ENCODE measurements at regions not wholly inside any gene's neighbourhood (a gene's known extent, or its start where the extent isn't known, plus 50 kb on each side); places are given as distances from the start of the nearest gene placed in this dataset.

DNA sequence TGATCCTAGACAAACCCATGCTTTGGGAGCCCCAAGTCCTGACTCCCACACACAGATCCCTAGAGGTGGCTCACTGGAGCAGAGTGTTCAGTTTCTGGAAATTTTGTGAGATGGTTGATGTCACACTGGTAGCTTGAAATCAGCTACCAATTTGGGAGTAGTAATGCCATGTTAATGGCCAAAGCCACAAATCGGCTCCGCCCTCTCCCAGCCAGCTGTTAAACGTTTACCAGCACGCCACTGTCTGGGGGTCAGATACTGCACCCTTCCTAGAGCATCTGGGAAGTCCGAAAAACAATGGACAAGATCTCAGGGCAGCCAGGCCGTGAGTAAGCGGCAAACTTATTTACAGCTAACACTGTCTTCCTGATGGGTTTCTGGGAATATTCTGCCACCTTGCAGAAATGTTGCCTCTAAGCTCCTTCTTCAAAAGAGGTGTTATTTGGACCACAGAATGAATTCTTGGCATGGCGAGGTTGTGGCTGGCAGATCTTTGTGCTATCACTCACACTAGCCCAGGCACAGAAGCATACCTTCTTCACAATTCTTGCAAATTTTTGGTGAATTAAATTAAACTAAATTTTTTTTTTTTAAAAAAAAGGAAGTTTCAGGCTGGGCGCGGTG is 60.2 kb upstream of the FZD7 start:
- no peak for TF ChIP-seq TAF1 (IDR thresholded peaks at IDR 0.05; ENCODE audit: borderline replicate concordance, insufficient read depth, low read length)
- no peak for TF ChIP-seq SIN3A (IDR thresholded peaks at IDR 0.05; ENCODE audit: borderline replicate concordance, insufficient read depth, low read length)
- TF ChIP-seq POLR2AphosphoS5 (IDR thresholded peaks at IDR 0.05; ENCODE audit: low read depth, low read length), result no peak

DNA sequence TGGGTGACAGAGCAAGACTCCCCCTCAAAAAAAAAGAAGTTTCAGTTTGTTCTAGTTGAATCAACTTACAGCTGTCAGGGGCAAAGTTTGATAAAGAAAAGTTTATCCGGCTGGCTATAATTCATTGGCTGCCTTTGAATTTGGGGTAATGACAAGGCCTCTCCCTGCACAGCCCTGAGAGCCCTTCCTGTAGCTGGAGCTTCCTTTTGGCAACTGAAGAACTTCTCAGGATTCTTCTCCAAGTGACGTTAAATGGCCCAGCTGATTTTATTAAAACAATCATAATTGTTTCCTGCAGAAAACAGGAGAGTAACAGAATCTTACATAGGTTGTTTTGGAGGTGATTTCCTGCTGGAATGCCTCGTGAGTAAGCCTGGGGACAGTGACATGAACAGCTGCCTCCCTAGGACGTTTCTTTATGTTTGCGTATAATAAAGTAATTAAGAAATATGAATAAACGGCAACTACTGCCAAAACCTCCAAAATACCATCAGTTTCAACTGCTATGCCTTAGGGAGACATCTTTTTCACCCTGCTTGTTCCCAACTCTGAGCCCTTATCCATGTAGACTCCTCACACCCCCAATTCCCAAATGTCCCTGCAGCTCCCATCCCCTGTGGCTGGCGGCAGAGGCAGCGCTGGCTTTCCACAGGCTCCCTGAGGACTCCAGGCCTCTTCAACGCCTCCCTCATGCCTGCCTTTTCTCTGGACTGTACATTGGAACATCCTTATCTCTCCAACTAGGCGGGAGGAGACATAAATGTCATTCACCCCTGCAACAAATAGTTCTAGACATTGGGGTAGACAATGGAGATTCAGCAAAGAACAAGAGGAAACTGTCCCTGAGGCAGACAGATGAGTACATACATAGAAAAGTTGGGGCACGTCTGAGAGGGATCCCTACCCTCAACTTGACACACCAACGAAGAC is 59.2 kb upstream of the FZD7 start:
- TF ChIP-seq FOXP2 (optimal IDR thresholded peaks at IDR 0.05; ENCODE audit: borderline replicate concordance, extremely low read depth, extremely low read length, insufficient read depth) (no peak), REST (IDR thresholded peaks at IDR 0.05; ENCODE audit: insufficient read depth in 1 of 2, low read depth in 2 of 2, low read length in 2 of 2) (no peak), TAF1 (IDR thresholded peaks at IDR 0.05; ENCODE audit: borderline replicate concordance, insufficient read depth, low read length) (no peak), SIN3A (IDR thresholded peaks at IDR 0.05; ENCODE audit: borderline replicate concordance, insufficient read depth, low read length) (no peak), POLR2AphosphoS5 (IDR thresholded peaks at IDR 0.05; ENCODE audit: low read depth, low read length) (no peak)

- TF ChIP-seq REST (IDR thresholded peaks at IDR 0.05; ENCODE audit: insufficient read depth in 1 of 2, low read depth in 2 of 2, low read length in 2 of 2), result no peak
- no peak for TF ChIP-seq POLR2AphosphoS5 (IDR thresholded peaks at IDR 0.05; ENCODE audit: low read depth, low read length)
- no peak for TF ChIP-seq FOXP2 (optimal IDR thresholded peaks at IDR 0.05; ENCODE audit: borderline replicate concordance, extremely low read depth, extremely low read length, insufficient read depth)
- no peak for TF ChIP-seq SIN3A (IDR thresholded peaks at IDR 0.05; ENCODE audit: borderline replicate concordance, insufficient read depth, low read length)
- no peak for TF ChIP-seq TAF1 (IDR thresholded peaks at IDR 0.05; ENCODE audit: borderline replicate concordance, insufficient read depth, low read length)
Observed at GRCh38 chr2:201975434-201975833, 58.2 kb upstream of the FZD7 start.

DNA sequence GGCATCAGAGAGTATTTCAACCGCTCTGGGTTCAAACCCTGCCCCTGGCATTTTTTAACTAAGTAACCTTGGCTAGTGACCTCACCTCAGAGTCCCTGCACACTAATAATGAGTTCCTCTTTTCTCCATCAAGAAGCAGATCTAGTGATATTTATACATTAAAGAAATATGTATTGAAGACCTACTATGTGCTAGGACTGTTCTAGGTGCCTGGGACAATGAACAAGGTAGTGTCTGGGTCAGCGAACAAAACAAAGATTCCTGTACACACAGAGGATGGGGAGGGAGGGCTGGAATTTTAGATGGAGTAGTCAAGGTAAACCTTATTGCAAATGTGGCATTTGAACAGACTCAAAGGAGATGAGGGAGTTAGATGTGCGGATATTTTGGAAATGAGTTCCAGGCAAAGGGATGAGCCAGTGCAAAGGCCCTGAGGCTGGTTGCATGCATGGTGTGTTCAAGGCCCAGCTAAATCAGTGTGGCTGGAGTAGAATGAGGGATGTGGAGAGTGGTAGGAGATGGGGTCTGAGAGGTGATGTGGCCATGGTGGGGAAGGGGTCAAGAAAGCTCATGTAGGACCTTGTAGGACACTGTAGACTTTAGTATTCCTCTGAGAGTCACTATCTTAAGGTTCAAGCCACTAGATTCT is 57.6 kb upstream of the FZD7 start:
- no peak for TF ChIP-seq FOXP2 (optimal IDR thresholded peaks at IDR 0.05; ENCODE audit: borderline replicate concordance, extremely low read depth, extremely low read length, insufficient read depth)
- TF ChIP-seq SIN3A (IDR thresholded peaks at IDR 0.05; ENCODE audit: borderline replicate concordance, insufficient read depth, low read length), result no peak

GRCh38 chr2:201977651-201978050 is 56.0 kb upstream of the FZD7 start:
- TF ChIP-seq SIN3A (IDR thresholded peaks at IDR 0.05; ENCODE audit: borderline replicate concordance, insufficient read depth, low read length) (no peak), TAF1 (IDR thresholded peaks at IDR 0.05; ENCODE audit: borderline replicate concordance, insufficient read depth, low read length) (no peak)

- TF ChIP-seq FOXP2 (optimal IDR thresholded peaks at IDR 0.05; ENCODE audit: borderline replicate concordance, extremely low read depth, extremely low read length, insufficient read depth) (no peak), SIN3A (IDR thresholded peaks at IDR 0.05; ENCODE audit: borderline replicate concordance, insufficient read depth, low read length) (no peak), TAF1 (IDR thresholded peaks at IDR 0.05; ENCODE audit: borderline replicate concordance, insufficient read depth, low read length) (no peak), REST (IDR thresholded peaks at IDR 0.05; ENCODE audit: insufficient read depth in 1 of 2, low read depth in 2 of 2, low read length in 2 of 2) (no peak), POLR2AphosphoS5 (IDR thresholded peaks at IDR 0.05; ENCODE audit: low read depth, low read length) (no peak)
Observed at GRCh38 chr2:201978333-201978732, 55.3 kb upstream of the FZD7 start.

All from PFSK-1 (cell line).